Amygdala (tissue), 56 donors: ENCODE measurements at regions not wholly inside any gene's neighbourhood (a gene's known extent, or its start where the extent isn't known, plus 50 kb on each side); places are given as distances from the start of the nearest gene placed in this dataset.

Experiments
- DNase-seq, 56 donors: peaks; one replicate each; lab custom pipeline; 2025; lab: John Stamatoyannopoulos, UW

GRCh38 chr2:51258301-51258700, 226.4 kb upstream of the NRXN1 start:
- no peak for DNase-seq

GRCh38 chr2:51256736-51257135, 224.8 kb upstream of the NRXN1 start:
- DNase-seq: no peak

DNA sequence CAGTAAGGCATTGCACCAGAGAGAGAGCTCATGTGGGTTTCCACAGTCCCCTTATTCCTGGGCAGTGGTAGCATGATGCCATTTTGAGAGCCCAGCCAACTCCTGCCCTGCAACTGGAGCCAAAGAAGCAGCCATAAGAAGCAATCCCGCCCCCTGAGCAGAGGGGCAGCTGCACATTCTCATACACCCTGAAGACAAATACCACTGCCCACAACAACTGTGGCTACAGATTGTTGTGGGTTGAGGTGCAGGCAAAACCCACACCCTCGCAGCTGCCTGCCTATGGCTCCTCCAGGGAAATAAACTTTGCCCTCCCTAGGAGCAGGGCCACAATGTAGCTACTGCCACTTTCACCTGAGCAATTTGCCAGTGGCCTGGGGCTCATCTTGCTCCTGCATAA, 219.4 kb upstream of the NRXN1 start:
- no peak for DNase-seq

GRCh38 chr2:51247252-51247805, 215.4 kb upstream of the NRXN1 start:
- no peak for DNase-seq

DNA sequence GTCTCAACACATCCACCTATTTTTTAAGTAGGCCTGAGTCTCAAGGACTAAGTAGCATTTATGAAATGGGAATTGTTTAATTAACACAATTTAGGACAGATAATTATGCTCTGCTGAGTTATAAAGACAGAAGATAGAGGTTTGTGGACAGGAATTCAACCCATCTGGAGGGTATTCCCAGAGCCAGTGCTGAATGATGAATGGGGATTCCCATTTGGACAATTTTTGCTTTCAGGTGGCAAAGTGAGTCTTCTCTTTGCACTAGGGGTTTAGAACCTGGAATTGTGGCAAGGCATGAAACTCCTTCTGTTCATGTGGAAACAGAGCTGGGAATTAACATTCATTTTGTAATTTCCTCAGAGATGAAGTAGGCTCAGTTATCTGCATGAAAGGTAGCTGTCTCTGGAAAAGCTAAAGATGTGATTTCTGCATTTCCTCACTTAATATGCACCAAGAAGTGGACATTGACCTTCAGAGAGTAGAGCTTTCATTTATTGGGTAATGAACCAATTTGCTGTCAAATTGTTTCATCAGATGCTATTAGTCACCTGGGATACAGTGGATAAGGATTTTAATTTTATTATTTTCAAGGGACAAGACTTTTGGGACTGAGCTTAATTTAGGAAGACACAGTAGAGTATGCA, 212.1 kb upstream of the NRXN1 start:
- no peak for DNase-seq

DNA sequence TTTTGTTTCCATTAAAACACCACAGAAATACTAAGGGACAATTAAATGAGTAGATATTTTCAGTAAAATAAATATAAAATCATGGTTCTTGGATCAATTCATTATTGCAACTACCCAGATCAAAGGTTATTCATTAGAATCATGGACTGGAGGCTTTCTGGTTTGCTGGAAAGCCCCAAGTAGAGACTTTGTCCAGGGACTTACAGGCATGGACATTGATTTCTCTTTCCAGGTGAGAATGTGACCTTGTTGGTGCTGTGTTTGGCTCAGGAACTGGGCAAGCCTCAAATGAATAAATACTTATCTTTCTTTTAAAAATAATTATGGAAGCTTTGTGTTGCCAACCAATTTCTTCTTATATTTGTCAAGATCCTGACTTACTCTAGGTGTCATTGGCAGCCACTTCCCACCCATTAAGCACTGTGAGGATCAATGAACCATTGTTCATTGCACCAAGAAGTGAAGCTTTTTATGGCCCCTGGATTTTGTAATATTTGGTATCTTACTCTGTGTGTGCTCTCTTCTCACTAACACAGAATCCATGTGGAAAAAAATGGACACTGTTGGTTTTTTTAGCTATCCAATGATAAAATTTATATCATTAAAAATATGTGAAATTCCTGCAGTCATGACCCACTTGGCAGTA, 205.8 kb upstream of the NRXN1 start:
- no peak for DNase-seq

DNA sequence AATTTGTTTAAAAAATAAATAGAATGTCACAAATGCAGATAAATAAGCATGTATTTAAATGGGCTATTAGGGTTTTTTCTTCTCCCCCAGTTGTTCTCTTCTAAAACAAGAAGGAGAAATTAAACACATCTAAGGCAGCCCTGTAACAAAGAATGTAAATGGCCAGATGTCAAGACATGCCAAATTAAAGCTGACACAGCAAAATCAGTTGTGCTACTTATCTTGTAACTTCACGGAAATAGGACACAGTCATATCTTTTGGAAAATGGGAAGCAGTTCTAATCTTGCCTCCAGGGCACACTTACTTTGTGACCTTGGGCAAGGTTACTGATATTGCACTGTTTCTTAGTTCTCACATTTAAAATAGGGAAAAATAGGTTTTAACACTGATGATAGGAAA, 200.1 kb upstream of the NRXN1 start:
- DNase-seq: no peak

- DNase-seq: no peak
Observed at GRCh38 chr2:51231071-51231470, 199.1 kb upstream of the NRXN1 start.

DNA sequence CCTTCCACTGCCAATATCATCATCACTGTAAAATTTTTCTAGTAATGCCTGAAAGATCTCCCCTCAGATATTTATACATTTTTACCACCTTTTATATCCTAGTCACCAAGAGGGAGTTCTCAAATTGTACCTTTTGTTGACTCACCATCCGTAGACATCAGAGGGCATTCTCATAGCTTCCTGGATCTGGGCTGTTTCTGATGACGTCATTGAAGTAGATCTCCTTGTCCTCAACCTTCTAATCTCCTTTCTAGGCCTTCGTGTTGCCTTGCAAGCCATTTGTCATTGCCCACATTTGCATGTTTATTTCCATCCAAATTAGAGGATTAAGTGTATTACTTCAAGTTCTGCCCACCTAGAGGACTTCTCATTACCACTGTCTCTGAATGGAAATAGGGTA, 193.4 kb upstream of the NRXN1 start:
- DNase-seq: no peak

DNA sequence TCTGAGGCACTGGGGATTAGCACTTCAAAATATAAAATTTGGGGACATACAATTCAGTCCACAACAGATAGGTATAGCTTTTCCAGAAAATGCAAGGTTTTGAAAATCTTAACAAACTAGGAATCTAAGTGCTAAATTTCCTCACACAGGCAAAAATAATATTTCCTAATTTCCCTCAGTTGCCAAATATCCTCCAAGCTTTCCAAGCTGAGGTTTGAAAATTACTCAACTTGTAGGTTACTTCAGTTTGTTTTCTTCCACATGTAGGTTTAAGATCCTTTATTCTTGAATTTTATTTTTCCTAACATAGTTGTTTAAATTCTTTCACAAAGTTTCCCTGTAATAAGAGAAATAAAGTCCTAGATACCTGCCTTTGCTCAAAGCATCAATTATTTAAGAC, 192.9 kb upstream of the NRXN1 start:
- no peak for DNase-seq

DNA sequence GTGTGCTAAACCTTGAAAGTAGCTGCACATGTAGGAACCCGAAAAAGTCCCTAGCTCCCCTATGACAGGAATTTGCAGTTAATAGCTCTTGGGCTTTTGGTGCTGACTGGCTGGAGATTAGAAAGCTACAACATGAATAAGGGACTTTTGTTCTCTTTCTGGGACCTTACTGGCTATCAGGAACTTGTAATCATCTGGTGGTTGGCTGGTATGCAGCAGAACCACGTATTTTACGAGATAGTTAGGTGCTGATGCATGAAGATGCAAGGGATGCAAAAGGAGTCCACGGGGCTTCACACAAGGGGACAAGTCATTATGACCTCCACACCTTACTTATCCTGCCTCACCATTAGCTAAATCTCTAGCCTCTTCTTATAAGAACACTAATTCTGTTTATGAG, 190.2 kb upstream of the NRXN1 start:
- DNase-seq: no peak

DNA sequence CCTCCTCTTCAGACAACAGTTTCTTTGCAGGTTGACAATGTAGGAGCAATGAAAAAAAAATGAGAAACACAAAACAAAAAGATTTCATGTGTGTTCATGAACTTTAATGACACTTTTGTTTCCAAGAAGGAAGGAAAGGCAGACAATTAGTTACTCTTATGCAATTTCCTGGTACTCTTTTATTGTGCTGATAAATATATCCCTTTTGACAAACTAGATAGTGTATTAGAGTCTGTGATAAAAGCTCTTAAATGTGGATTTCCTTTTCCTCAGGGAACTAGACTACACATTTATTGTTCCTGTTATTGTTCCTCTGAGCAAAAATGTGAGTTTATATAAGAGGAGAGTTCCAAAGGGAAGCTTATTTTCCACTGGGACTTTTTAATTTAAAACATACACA, 188.7 kb upstream of the NRXN1 start:
- DNase-seq: no peak

- no peak for DNase-seq
Observed at GRCh38 chr2:51220080-51220479, 188.1 kb upstream of the NRXN1 start.

GRCh38 chr2:51219468-51219867, 187.5 kb upstream of the NRXN1 start:
- no peak for DNase-seq

DNA sequence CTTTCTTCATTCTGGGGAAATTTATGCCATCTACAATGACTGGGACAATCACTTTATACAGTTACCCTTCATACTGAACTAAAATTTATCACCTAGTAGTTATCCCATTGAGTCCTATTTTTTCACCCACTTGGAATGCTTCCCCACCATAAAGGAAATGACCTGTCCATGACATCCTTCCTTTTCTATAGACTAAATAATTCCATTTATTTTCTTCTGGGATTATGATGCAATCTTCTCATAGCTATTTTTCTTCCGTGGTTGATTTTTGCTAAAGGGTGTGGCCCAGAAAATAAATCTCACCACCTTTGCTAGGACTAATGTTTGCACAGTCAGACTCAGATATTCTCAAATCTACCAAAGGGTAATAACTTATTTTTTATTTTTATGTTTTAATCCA, 186.1 kb upstream of the NRXN1 start:
- no peak for DNase-seq

GRCh38 chr2:51213826-51214225, 181.9 kb upstream of the NRXN1 start:
- no peak for DNase-seq

DNA sequence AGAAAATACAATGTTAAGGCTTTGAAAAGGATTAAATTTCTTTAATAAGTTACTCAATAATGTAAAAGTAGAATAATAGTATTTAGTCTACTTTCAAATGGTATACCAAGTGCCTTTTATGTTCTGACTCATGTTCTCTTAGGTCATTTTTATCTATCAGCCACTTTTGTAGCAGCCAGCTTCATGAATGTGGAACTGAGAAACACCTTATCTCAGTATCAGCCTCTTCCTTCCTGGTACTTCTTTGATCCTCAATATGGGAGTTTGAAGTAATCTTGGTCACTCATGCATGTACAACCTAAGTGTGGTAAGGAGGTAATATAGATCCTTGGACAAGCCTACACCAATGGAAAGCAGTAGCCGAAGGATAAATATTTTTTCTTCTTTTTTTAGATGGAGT, 180.4 kb upstream of the NRXN1 start:
- no peak for DNase-seq

GRCh38 chr2:51208521-51208920, 176.6 kb upstream of the NRXN1 start:
- DNase-seq: no peak

DNA sequence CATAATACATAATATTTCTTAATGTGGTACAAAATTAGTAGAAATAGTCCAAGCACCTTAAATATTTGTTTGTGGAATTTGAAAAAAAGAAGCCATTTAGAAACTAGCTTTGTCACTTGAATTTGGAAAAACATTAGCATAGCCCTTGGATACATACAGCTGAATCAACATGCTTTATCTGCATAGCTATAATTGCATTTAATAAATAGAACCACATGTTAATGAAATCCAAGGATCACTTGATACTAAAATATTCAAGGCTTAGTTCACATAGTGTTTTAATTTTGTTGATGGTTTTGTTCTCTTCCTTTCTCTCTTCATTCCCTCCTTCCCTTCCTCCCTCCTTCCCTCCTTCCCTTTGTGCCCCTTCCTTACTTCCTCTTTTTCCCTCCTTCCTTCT, 169.4 kb upstream of the NRXN1 start:
- no peak for DNase-seq

GRCh38 chr2:51194656-51195055, 162.7 kb upstream of the NRXN1 start:
- no peak for DNase-seq

GRCh38 chr2:51170273-51170672, 138.3 kb upstream of the NRXN1 start:
- DNase-seq: no peak

DNA sequence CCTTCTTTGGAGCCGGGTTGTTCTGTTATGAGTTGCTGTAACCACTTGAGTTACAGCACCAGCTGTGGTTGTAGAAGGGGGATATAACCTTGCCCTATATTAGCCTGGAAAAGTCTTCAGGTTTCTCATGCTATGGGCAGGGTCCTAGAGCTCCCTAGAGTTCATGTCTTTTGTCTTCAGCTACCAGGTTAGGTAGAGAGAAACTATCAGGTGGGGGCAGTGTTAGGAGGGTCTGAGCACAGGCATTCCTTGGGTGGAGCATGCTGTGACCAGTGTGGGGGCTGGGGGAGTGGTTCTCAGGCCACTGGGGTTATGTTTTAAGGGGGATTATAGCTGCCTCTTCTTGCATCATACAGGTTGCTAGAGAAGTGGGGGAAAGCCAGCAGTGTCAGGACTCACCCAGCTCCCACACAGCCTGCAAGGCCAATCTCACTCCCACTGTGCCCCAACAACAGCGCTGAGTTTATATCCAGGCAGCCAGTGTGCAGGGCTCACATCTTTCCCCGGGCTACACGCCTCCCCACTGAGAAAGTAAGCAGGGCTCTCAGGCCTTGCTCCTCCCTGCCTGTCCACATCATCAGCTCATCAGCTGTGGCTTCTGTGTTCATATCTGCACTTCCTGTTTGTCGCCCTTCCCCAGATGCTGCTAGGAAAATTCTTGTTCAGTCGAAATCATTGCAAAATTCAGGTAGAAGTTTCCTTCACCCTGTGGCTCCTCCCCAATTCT, 133.8 kb upstream of the NRXN1 start:
- DNase-seq: no peak
